Stimulated activated CD4-positive, alpha-beta T cell treated with anti-CD3 and anti-CD28 coated beads, TNF-alpha, amount 100 ng/mL, for 24 hours (primary cell): ENCODE measurements at regions not wholly inside any gene's neighbourhood (a gene's known extent, or its start where the extent isn't known, plus 50 kb on each side); places are given as distances from the start of the nearest gene placed in this dataset.
"Not testable (repeated sequence)": the region's sequence is repeated elsewhere in the genome, so short reads cannot be mapped to it uniquely, and the experiment has no call there.

Source experiments
- DNase-seq, 3 experiments: peaks; one replicate each; pipeline ENCODE4 v3.0.0-alpha.2; 2020; ENCODE audit warnings: low read depth in 3 of 3

GRCh38 chr9:97103613-97104383, 64.9 kb upstream of the CTSV start:
- not testable (repeated sequence) for DNase-seq

- DNase-seq, result not testable (repeated sequence)
Measured at GRCh38 chr9:97099540-97099939, 60.6 kb upstream of the CTSV start.

GRCh38 chr9:97096793-97097192, 57.9 kb upstream of the CTSV start:
- no peak for DNase-seq

GRCh38 chr9:97089361-97089760, 50.4 kb upstream of the CTSV start:
- not testable (repeated sequence) for DNase-seq
